Loucy (cell line): ENCODE measurements at regions not wholly inside any gene's neighbourhood (a gene's known extent, or its start where the extent isn't known, plus 50 kb on each side); places are given as distances from the start of the nearest gene placed in this dataset.

Experiments used
- H2AFZ ChIP-seq: fragments of 200-600 bp; sonication (generic); 2 replicates; pipeline ENCODE4 v1.6.0; 2016; ENCODE audit warnings: antibody characterized with exemption, mild to moderate bottlenecking, low read length, moderate library complexity
- H3F3A ChIP-seq: fragments of 200-600 bp; 2 replicates; pipeline ENCODE4 v1.6.0; 2016; ENCODE audit warnings: antibody characterized with exemption, low read depth, mild to moderate bottlenecking
- H3K27me3 ChIP-seq: fragments of 200-600 bp; sonication (generic); 2 replicates; pipeline ENCODE4 v1.6.1; 2014; ENCODE audit warnings: low read length, mild to moderate bottlenecking; ENCODE audit not compliant: insufficient read depth, poor library complexity, severe bottlenecking
- H3K36me3 ChIP-seq: fragments of 200-600 bp; sonication (generic); 2 replicates; pipeline ENCODE4 v1.6.1; 2016; ENCODE audit warnings: low read length; ENCODE audit not compliant: insufficient read depth
- H3K4me1 ChIP-seq: fragments of 200-600 bp; sonication (generic); 2 replicates; pipeline ENCODE4 v1.5.1; 2014; ENCODE audit warnings: low read length, mild to moderate bottlenecking; ENCODE audit not compliant: insufficient read depth, poor library complexity, severe bottlenecking
- H3K4me2 ChIP-seq: fragments of 200-600 bp; sonication (generic); 2 replicates; pipeline ENCODE4 v1.6.0; 2014; ENCODE audit warnings: antibody characterized with exemption, low read length, low read depth, mild to moderate bottlenecking; ENCODE audit not compliant: poor library complexity, severe bottlenecking
- H3K4me3 ChIP-seq: fragments of 200-600 bp; sonication (generic); 2 replicates; pipeline ENCODE4 v1.5.1; 2014; ENCODE audit warnings: low read length, mild to moderate bottlenecking, mixed read lengths; ENCODE audit not compliant: poor library complexity, severe bottlenecking
- H3K79me2 ChIP-seq: fragments of 200-600 bp; sonication (generic); 2 replicates; pipeline ENCODE4 v1.6.1; 2014; ENCODE audit warnings: low read length; ENCODE audit not compliant: insufficient read depth
- H3K9ac ChIP-seq: fragments of 200-600 bp; sonication (generic); 2 replicates; pipeline ENCODE4 v1.6.0; 2014; ENCODE audit warnings: mild to moderate bottlenecking, low read depth, low read length, moderate library complexity; ENCODE audit not compliant: poor library complexity, severe bottlenecking
- H3K9me2 ChIP-seq: fragments of 200-600 bp; sonication (generic); replicated peaks from 2 replicates; pipeline ENCODE4 v1.6.1; 2016; ENCODE audit warnings: low read depth, low read length, mixed read lengths
- H3K9me3 ChIP-seq: fragments of 200-600 bp; sonication (generic); 2 replicates; pipeline ENCODE4 v1.6.1; 2014; ENCODE audit warnings: mild to moderate bottlenecking, antibody characterized with exemption, low read length, low read depth; ENCODE audit not compliant: insufficient read depth
- H4K20me1 ChIP-seq: fragments of 200-600 bp; sonication (generic); 2 replicates; pipeline ENCODE4 v1.6.0; 2014; ENCODE audit warnings: antibody characterized with exemption, low read length, mild to moderate bottlenecking; ENCODE audit not compliant: insufficient read depth, poor library complexity, severe bottlenecking
- EZH2phosphoT487 ChIP-seq: fragments of 200-600 bp; IDR thresholded peaks from 2 replicates; pipeline ENCODE4 v1.6.1; 2018; ENCODE audit warnings: antibody characterized with exemption, mild to moderate bottlenecking, moderate library complexity, borderline replicate concordance
- TF ChIP-seq, protein P1 (sequence below): fragments of 200-600 bp; sonication (generic); conservative IDR thresholded peaks from 2 replicates; pipeline ENCODE4 v1.5.1; 2014; ENCODE audit warnings: mild to moderate bottlenecking, antibody characterized with exemption, low read length

DNA sequence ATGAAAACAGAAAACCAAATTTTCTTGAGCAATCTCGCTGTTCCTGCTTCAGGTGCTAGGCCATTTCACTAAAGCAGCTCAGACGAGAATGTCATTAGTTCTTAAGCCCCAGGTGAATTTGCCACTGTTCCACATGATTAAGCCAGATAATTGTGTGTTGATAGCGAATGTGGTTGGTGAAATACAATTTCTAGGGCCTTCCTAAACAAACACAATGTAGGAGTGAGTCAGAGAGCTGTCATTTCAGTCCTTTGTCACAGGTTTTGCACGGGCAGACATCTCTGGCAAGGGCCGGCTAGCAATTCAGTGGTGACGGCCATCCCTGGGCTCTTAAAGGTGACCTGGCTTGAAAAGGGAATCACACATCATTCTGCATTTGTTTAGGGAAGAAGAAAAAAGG, 170.7 kb downstream of the TMEM182 start:
- no peaks in the 10 kb centered on the region for H3K79me2 ChIP-seq
- no peak for TF ChIP-seq EZH2phosphoT487
- H3K4me2 ChIP-seq = no peak overlapping the region
- H3K4me1 ChIP-seq = no peaks in the 10 kb centered on the region
- H4K20me1 ChIP-seq = no peaks in the 10 kb centered on the region
- H3K9me3 ChIP-seq = no peaks in the 10 kb centered on the region
- no peak overlapping the region for H3K4me3 ChIP-seq
- no peak overlapping the region for H2AFZ ChIP-seq
- no peaks in the 10 kb centered on the region for H3K9me2 ChIP-seq
- no peaks in the 10 kb centered on the region for H3K27me3 ChIP-seq
- no peaks in the 10 kb centered on the region for H3F3A ChIP-seq
- no peaks in the 10 kb centered on the region for H3K36me3 ChIP-seq
- no peak overlapping the region for H3K9ac ChIP-seq

DNA sequence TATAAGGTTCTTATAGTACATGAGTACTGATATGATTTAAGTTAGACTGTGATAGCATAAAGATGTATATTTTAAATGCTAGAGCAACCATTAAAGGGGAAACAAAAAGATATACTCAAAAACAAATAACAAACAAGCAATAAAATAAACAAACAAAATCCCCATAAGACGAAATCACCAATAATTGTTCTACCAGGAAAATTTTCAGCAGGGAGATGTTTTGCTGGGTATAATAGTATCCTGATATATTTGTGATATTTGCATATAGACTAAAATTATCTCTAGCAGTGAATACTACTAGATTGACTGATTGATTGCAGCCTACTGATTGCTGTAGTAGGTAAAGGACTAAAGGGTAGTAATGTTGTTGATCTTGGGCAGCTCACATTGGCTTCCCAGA, 177.4 kb downstream of the TMEM182 start:
- Histone ChIP-seq H3F3A (no peaks in the 10 kb centered on the region), H3K4me1 (no peaks in the 10 kb centered on the region), H2AFZ (no peak overlapping the region), H4K20me1 (no peaks in the 10 kb centered on the region), H3K9ac (no peak overlapping the region), H3K9me2 (no peaks in the 10 kb centered on the region), H3K9me3 (no peaks in the 10 kb centered on the region), H3K27me3 (no peaks in the 10 kb centered on the region), H3K79me2 (no peaks in the 10 kb centered on the region), H3K36me3 (no peaks in the 10 kb centered on the region), H3K4me2 (no peak overlapping the region), H3K4me3 (no peak overlapping the region)
- TF ChIP-seq EZH2phosphoT487 = no peak
- TF ChIP-seq, protein P1, sequence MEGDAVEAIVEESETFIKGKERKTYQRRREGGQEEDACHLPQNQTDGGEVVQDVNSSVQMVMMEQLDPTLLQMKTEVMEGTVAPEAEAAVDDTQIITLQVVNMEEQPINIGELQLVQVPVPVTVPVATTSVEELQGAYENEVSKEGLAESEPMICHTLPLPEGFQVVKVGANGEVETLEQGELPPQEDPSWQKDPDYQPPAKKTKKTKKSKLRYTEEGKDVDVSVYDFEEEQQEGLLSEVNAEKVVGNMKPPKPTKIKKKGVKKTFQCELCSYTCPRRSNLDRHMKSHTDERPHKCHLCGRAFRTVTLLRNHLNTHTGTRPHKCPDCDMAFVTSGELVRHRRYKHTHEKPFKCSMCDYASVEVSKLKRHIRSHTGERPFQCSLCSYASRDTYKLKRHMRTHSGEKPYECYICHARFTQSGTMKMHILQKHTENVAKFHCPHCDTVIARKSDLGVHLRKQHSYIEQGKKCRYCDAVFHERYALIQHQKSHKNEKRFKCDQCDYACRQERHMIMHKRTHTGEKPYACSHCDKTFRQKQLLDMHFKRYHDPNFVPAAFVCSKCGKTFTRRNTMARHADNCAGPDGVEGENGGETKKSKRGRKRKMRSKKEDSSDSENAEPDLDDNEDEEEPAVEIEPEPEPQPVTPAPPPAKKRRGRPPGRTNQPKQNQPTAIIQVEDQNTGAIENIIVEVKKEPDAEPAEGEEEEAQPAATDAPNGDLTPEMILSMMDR = no peak

DNA sequence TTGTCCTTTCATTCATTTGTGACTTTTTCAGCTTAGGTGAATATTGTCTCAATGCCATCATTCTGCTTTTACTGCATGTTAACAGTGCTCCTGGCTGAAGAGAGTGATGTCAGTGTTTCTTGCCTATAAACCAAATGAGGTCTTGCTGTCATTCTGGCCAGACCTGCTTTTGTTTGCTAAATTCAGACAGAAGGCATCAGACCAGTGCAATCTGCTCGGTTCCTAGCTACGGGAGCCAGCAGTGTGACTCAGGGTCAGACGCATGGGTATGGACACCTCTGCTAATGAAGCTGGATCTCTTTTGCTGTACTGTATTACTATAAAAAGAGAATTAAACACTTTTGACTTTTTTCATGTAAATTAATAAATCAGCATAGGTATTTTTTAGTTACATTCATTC, 178.9 kb downstream of the TMEM182 start:
- no peaks in the 10 kb centered on the region for H3K27me3 ChIP-seq
- H3K9me2 ChIP-seq = no peaks in the 10 kb centered on the region
- no peaks in the 10 kb centered on the region for H3K36me3 ChIP-seq
- no peaks in the 10 kb centered on the region for H3K4me1 ChIP-seq
- H3K4me3 ChIP-seq = no peak overlapping the region
- no peak overlapping the region for H3K9ac ChIP-seq
- TF ChIP-seq EZH2phosphoT487 = no peak
- TF ChIP-seq, protein P1 = no peak
- no peaks in the 10 kb centered on the region for H3K79me2 ChIP-seq
- no peaks in the 10 kb centered on the region for H4K20me1 ChIP-seq
- H3K9me3 ChIP-seq = no peaks in the 10 kb centered on the region
- no peak overlapping the region for H3K4me2 ChIP-seq
- no peaks in the 10 kb centered on the region for H3F3A ChIP-seq
- H2AFZ ChIP-seq = no peak overlapping the region

DNA sequence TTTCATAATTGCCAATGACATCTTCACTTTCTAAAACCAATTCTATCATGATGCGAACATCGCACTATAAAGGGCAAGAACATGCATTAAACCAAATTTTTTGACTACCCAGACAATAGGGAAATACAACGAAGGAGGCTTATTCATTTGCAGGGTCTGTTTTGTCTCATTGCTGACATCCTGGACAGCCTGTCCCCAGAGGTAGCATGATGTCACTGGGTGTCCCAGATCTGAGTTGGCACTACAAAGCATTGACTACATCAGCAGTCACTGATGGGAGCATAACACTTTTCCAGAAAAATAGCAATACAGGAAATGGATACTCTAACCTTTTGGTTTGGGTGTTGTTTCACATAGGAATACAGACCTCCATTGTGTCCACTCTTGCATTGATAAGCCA, 180.3 kb downstream of the TMEM182 start:
- TF ChIP-seq EZH2phosphoT487 = no peak
- TF ChIP-seq, protein P1 = no peak
- no peaks in the 10 kb centered on the region for H3K79me2 ChIP-seq
- no peak overlapping the region for H3K9ac ChIP-seq
- H3K4me1 ChIP-seq = no peaks in the 10 kb centered on the region
- no peak overlapping the region for H3K4me2 ChIP-seq
- no peaks in the 10 kb centered on the region for H3K27me3 ChIP-seq
- H3K9me2 ChIP-seq = no peaks in the 10 kb centered on the region
- no peaks in the 10 kb centered on the region for H3K36me3 ChIP-seq
- H3F3A ChIP-seq = no peaks in the 10 kb centered on the region
- no peak overlapping the region for H2AFZ ChIP-seq
- H3K4me3 ChIP-seq = no peak overlapping the region
- H3K9me3 ChIP-seq = no peaks in the 10 kb centered on the region
- H4K20me1 ChIP-seq = no peaks in the 10 kb centered on the region
